GM21717 (cell line): ENCODE measurements at regions not wholly inside any gene's neighbourhood (a gene's known extent, or its start where the extent isn't known, plus 50 kb on each side); places are given as distances from the start of the nearest gene placed in this dataset.

Experiments
- ATAC-seq: cut with Tn5 transposase; IDR thresholded peaks from one replicate; pipeline ENCODE4 v1.9.1; 2021; ENCODE audit warnings: mild to moderate bottlenecking, moderate library complexity; ENCODE audit not compliant: unreplicated experiment

DNA sequence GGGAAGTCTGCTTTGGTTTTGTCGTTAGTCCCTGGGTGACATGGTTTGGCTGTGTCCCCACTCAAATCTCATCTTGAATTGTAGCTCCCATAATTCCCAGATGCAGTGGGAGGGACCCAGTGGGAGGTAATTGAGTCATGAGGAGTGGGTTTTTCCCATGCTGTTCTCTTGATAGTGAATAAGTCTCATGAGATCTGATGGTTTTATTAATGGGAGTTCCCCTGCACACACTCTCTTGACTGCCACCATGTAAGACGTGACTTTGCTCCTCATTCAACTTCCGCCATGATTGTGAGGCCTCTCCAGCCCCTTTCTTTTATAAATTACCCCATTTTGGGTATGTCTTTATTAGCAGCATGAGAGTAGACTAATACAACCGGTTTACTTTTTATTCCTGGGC lies 405.8 kb upstream of the ID2 start:
- ATAC-seq: no peak

DNA sequence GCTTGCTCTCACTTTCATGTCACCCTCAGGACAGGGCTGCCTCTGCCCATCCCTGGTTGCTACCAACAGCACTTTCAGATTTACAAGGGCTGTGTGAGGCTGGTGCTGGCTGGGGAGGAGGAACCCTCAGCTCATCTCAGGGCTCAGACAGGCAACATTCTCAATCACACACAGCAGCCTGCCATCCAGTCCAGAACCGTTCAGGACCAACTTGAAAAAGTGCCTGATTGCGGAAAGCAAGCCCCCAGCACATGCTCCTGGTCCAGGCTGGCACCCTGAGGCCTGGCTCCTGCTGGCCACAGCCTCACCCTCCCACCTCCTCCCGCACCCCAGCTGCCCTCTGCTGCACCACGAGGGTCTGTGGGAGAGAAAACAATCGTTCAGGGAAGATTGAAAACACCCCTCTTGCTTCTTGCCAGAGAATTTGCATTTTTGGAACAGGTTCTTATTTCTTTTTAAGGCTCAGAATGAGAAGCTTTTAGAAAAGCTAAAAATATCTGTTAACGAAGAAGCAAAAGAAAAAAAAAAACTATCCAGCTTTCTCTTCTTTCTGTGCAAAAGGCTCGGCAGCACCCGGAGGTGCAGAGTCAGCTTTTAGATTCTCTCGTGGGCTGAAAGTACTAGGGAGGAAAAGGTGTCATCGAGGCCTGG lies 403.8 kb upstream of the ID2 start:
- peak; percentile 81 for ATAC-seq

DNA sequence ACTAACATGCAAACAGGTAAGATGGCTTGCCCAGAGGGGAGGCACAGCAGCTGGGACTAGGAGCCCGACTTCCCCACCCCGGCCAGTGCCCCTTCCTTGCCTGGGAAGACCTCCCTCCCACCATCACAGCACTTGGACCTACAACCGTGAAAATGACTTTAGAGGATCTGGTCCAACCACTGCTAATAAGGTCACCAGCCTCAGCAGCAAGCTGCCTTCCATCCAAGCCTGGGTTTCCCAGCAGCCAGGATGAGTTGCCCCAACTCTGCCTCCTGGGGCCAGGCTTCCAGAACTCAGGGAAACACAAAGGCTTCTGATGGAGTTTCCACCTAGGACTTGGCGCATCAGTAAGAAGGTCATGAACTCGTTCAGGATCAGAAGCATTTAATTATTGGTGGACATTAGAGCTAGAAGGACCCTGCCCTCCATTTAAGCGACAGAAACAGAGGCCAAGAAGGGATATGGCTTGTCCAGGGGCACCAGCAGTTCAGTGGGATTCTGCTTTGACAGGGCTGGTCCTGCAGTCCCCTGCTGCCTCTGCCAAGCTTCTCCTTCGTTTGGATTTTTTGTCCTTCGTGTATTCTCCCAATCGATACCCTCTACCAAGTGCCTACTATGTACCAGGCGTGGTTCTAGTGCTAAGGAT lies 403.0 kb upstream of the ID2 start:
- ATAC-seq: no peak

DNA sequence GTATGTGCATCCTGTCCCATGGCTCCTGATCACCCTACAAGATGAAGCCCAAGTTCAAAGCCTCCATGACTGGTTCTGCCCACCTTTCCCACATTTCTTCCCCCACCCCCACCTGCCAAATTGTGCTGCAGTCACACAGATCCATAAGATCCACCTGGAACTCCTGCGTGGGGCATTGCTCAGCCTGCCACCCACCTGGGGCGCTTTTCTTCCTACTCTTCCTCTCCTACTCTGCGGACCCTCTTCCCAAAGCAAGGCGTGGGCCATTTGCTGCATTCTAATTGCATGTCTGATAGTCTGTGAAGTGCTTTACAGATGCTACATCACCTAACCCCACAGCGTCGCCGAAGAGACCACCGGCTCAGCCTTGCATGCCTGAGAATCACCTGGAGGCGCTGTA lies 402.4 kb upstream of the ID2 start:
- ATAC-seq: no peak

DNA sequence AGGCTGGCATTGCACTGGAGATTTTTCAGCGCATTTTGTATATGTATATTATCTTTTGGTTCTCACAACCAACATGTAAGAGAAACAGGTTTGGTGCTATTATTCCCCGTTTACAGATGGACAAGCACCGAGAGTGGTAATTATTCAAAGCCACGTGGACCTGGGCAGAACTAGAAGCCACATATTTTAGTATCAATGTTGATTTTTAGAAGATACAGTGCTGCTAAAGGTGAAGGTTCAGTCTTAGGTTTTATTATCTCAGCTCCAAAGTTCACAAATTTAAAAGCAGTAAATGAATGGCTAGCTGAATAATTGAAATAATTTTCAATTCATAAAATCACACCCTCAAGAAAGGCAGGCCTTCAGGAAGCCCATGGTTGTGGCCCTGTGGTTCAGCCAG lies 400.6 kb upstream of the ID2 start:
- ATAC-seq: no peak

DNA sequence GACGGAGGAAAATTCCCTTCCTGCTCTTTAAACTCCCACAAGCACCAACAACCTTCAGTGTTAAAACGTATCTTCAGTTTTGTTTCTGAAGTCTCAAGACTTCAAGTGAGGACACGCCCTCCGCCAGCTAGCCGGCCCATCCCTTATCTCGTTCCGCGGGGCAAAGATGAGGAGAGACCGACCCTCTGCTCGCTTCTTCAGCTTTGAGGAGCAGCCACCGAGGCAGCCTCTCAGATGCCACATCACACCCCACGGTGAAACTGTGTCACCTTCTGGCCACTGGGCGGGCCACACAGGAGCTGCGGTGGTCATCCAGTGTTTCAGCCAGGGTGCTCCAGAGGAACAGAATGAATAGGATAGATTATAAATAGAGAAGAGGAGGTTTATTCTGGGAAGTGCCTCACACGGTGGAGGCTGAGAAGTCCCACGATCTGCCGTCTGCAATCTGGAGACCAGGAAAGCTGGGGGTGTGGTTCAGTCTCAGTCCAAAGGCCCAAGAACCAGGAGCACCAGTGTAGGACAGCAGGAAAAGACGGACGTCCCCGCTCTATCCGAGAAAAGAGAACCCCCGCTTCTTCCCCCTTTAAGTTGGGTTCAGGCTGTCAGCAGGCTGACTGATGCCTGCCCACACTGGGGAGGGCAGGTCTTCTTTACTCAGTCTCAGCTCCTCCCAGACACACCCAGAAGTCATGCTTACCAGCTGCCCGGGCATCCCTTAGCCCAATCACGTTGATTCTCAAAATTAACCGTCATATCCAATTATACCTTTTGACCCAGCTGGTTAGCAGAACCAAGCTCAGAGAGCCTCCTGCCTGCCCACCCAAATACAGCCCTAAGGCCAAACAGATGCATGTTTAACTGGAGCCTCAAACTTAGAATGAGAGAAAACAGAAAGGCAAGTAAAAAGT lies 399.7 kb upstream of the ID2 start:
- no peak for ATAC-seq

GRCh38 chr2:8282858-8283252 lies 399.0 kb upstream of the ID2 start:
- ATAC-seq: no peak

DNA sequence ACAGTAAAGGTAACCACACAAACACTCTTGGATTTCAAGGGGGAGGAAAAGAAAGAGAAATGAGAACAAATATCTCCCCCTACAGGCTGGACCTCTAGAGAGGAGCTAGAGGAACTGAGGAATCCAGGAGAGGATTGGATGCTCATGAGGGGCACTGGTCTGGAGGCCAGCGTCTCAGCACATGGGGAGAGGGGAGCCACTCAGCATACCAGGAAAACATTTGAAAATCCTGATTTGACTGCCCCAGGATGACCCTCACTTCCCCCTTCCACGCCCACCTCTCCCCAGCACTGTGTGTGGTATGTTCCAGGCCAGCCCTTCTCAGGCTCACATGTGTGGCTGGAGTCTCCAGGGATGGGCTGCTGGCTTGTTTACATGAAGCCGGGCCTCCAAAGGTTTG lies 396.8 kb upstream of the ID2 start:
- no peak for ATAC-seq

DNA sequence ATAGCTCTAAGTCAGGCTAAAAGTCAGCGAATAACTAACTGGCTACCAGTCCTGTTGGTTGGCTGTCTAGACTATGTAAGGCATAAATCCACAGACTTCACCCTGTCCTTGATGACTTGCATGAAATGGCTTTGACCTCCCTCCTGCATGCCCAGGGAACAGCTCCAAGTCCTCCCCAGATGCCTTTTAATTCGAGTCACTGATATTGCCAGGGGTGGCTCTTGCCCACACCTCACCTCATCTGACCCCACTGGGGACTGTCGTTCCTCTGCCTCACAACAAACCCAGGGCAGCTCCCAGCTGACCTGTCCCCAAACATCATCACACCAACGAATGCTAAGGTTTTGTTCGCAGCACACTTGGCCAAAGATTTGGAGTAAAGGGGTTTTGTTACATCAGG lies 396.0 kb upstream of the ID2 start:
- no peak for ATAC-seq

- ATAC-seq: no peak
These were observed 393.6 kb upstream of the ID2 start for GRCh38 chr2:8288206-8288605.

GRCh38 chr2:8289111-8289510 lies 392.7 kb upstream of the ID2 start:
- ATAC-seq: no peak

DNA sequence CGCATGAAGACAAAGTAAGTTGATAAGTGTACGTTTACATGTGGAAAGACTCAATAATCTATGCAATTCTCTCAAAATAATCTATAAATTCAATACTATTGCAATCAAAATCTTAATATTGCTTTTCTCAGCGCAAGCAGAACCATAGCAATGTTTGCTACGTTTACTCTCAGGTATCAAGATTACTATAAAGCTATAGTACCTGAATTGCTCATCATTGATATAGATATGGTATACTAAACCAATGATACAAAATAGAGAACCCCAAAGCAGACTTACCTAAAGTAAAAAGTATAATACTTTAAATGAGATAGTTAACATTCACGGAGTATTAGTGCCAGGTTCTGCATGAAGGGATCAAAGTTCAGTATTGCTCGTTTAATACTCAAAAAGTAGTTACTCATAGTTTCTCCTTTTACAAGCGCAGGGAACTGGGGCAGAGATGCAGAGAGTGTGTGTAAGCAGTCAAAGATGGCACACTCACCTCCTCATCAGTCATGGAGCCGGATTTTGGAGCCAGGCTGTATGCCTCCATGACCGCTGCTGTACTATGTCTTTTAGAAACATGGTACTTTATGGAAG lies 391.0 kb upstream of the ID2 start:
- no peak for ATAC-seq

DNA sequence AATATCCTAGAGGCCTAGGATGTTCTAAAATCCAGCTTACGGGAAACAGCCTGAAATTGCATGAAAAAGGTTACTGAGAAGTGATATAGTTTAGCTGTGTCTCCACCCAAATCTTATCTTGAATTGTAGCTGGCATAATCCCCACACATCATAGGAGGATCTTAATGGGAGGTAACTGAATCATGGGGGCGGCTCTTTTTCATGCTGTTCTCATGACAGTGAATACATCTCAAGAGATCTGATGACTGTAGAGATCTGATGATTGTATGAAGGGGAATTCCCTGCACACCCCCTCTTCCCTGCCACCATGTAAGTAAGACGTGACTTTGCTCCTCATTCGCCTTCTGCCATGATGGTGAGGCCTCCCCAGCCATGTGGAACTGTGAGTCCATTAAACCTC lies 385.6 kb upstream of the ID2 start:
- ATAC-seq: no peak

DNA sequence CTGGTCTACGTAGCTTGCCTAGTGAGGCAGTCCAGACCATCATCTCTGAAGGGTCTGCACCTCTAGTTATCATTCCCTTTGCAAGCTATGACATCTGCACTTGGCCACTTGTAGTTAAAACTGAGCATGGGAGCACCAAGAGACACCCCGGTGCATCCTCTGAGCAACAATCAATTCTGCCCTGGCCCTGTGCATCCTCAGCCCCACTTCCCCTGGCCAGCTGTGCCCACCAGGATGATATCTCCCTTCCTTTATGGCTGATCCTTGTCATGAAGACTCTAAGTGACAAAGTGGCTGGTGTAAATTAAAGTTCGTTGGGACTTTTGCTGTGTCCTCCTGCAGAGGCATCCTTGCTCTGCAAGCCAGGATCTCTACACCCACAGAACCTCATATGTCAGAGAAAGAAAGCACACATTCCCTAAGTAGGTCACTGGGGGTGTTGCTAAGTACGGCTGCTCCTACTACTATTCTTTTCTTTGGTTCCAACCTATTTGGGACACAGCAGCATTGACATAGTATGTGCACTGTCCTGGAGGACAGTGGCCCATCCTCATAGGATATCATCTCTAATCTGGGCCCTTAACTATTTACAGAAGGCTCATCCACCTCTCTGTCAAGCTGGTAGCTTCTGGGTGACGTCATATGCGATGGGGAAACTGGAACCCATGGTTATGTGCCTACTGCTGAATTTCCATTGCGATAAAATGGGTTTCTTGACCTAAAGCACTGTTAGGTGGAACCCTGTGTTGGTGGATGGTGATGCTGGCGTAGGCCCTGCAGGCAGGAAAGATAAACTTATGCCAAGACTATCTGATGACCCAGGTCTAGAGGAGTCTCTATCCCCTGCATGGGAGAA lies 384.3 kb upstream of the ID2 start:
- ATAC-seq: no peak

- no peak for ATAC-seq
These were observed 383.1 kb upstream of the ID2 start for GRCh38 chr2:8298783-8299182.

DNA sequence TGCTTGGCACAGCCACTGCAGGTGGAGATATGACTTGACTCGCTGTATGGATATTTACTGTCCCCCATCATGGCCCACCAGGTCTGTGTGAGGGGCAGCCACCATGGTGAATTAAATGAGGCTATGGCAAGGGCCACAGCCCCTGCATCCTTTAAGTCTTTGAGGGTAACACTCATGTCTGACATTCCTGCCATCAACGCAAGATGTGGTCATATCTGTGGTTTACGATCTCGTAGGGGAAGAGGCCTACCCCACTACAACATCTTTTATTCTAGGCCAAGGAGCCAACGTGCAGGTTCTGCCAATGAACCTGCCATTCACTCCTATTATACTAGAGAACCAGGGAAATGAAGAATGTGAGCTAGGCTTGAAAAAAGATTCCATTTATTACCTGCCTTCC lies 381.6 kb upstream of the ID2 start:
- no peak for ATAC-seq

DNA sequence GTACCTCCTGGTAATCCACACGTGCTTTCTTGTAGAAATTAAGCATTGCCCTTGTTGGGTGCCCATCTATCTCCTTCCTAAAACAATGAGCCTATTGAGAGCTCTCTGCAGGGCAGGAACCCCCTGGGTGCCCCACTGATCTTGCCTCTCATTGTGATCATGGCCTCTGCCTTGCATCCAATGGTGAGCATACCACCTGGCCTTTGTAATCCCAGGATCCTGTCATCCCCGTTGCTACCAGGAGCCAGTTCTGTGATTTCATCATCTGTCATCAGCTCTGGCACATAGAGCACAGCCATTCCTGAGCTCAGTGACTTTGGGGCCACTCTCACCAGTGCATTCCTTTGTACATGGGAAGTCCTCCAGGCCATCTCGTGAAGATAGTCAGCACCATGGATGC lies 381.0 kb upstream of the ID2 start:
- ATAC-seq: no peak

- ATAC-seq: peak; percentile 67
These were observed 378.5 kb upstream of the ID2 start for GRCh38 chr2:8303322-8303832.

GRCh38 chr2:8304821-8305766 lies 376.8 kb upstream of the ID2 start:
- no peak for ATAC-seq
